ENCODE measurements at regions not wholly inside any gene's neighbourhood (a gene's known extent, or its start where the extent isn't known, plus 50 kb on each side); places are given as distances from the start of the nearest gene placed in this dataset.

- no peak for TF ChIP-seq CTCF (IDR thresholded peaks at IDR 0.05)
- TF ChIP-seq ZFX (IDR thresholded peaks at IDR 0.05; ENCODE audit: borderline replicate concordance), result no peak
These were observed 327.9 kb downstream of the FAT4 start for GRCh38 chr4:125642645-125643044.

Data from 22Rv1 (cell line).